ENCODE measurements at regions not wholly inside any gene's neighbourhood (a gene's known extent, or its start where the extent isn't known, plus 50 kb on each side); places are given as distances from the start of the nearest gene placed in this dataset.
"Not testable (repeated sequence)": the region's sequence is repeated elsewhere in the genome, so short reads cannot be mapped to it uniquely, and the experiment has no call there.

- DNase-seq (ENCODE audit: low spot score), result no peak
- intact Hi-C loops (cut with DNase I), result no loop called here
Observed at GRCh38 chr21:32921632-32922230, 104.0 kb upstream of the OLIG2 start.

- intact Hi-C loops (cut with DNase I), result no loop called here
- no peak for DNase-seq (ENCODE audit: low spot score)
Observed at GRCh38 chr21:32925098-32925497, 100.6 kb upstream of the OLIG2 start.

- intact Hi-C loops (cut with DNase I), result no loop called here
Observed at GRCh38 chr21:32929633-32930038, 96.1 kb upstream of the OLIG2 start.

GRCh38 chr21:32930673-32931072 is 95.1 kb upstream of the OLIG2 start:
- intact Hi-C loops (cut with DNase I), result no loop called here
- no peak for DNase-seq (ENCODE audit: low spot score)

More at GRCh38 chr21:32929633-32930038, 96.1 kb upstream of the OLIG2 start:
- DNase-seq (ENCODE audit: low spot score), result no peak

- DNase-seq (ENCODE audit: low spot score); intact Hi-C loops (cut with DNase I): not testable (repeated sequence)
Observed at GRCh38 chr21:32934068-32934467, 91.7 kb upstream of the OLIG2 start.

GRCh38 chr21:32934829-32935228 is 90.9 kb upstream of the OLIG2 start:
- intact Hi-C loops (cut with DNase I), result no loop called here
- DNase-seq (ENCODE audit: low spot score), result no peak

- intact Hi-C loops (cut with DNase I), result loop anchor here (2.0 to 10.0 kb wide), 3 partner anchors 194 to 504 kb away; no protein-coding TSS in a partner anchor
- DNase-seq (ENCODE audit: low spot score), result no peak
Observed at GRCh38 chr21:32940079-32941014, 85.4 kb upstream of the OLIG2 start.

GRCh38 chr21:32941263-32941662 is 84.5 kb upstream of the OLIG2 start:
- no peak for DNase-seq (ENCODE audit: low spot score)
- intact Hi-C loops (cut with DNase I), result loop anchor here (2.0 to 10.0 kb wide), 3 partner anchors 194 to 504 kb away; no protein-coding TSS in a partner anchor

- DNase-seq (ENCODE audit: low spot score), result no peak
- intact Hi-C loops (cut with DNase I), result loop anchor here (10.0 kb wide), 2 partner anchors 188 to 498 kb away; no protein-coding TSS in a partner anchor
Observed at GRCh38 chr21:32946654-32947053, 79.1 kb upstream of the OLIG2 start.

- intact Hi-C loops (cut with DNase I), result loop anchor here (10.0 kb wide), 2 partner anchors 187 to 497 kb away; no protein-coding TSS in a partner anchor
- DNase-seq (ENCODE audit: low spot score), result no peak
Observed at GRCh38 chr21:32947736-32948135, 78.0 kb upstream of the OLIG2 start.

GRCh38 chr21:32949701-32950100 is 76.0 kb upstream of the OLIG2 start:
- intact Hi-C loops (cut with DNase I), result loop anchor here (10.0 kb wide), 2 partner anchors 185 to 495 kb away; no protein-coding TSS in a partner anchor
- DNase-seq (ENCODE audit: low spot score), result no peak

GRCh38 chr21:32951041-32951440 is 74.7 kb upstream of the OLIG2 start:
- intact Hi-C loops (cut with DNase I), result no loop called here
- no peak for DNase-seq (ENCODE audit: low spot score)

- no peak for DNase-seq (ENCODE audit: low spot score)
- intact Hi-C loops (cut with DNase I), result no loop called here
Observed at GRCh38 chr21:32954353-32954752, 71.4 kb upstream of the OLIG2 start.

GRCh38 chr21:32955311-32956060 is 70.2 kb upstream of the OLIG2 start:
- no peak for DNase-seq (ENCODE audit: low spot score)
- intact Hi-C loops (cut with DNase I), result no loop called here

GRCh38 chr21:32956061-32956656 is 69.6 kb upstream of the OLIG2 start:
- no peak for DNase-seq (ENCODE audit: low spot score)
- intact Hi-C loops (cut with DNase I), result no loop called here

GRCh38 chr21:32957545-32957944 is 68.2 kb upstream of the OLIG2 start:
- no peak for DNase-seq (ENCODE audit: low spot score)

GRCh38 chr21:32958288-32959002 is 67.3 kb upstream of the OLIG2 start:
- no peak for DNase-seq (ENCODE audit: low spot score)
- intact Hi-C loops (cut with DNase I), result no loop called here

More at GRCh38 chr21:32957545-32957944, 68.2 kb upstream of the OLIG2 start:
- intact Hi-C loops (cut with DNase I), result no loop called here

- no peak for DNase-seq (ENCODE audit: low spot score)
- intact Hi-C loops (cut with DNase I), result no loop called here
Observed at GRCh38 chr21:32962268-32962667, 63.5 kb upstream of the OLIG2 start.

All from cardiac septum (tissue), 1 donor.